Smooth muscle cell of the brain vasculature (primary cell): ENCODE measurements at regions not wholly inside any gene's neighbourhood (a gene's known extent, or its start where the extent isn't known, plus 50 kb on each side); places are given as distances from the start of the nearest gene placed in this dataset.

Source experiments
- DNase-seq: peaks from one replicate; pipeline ENCODE4 v3.0.0-alpha.2; 2012; ENCODE audit warnings: low read depth, low spot score

- DNase-seq = no peak
These were observed 898.9 kb upstream of the MAN1A1 start for GRCh38 chr6:120248451-120248850.

GRCh38 chr6:120237221-120237620 is 887.7 kb upstream of the MAN1A1 start:
- no peak for DNase-seq

GRCh38 chr6:120230008-120230407 is 880.4 kb upstream of the MAN1A1 start:
- DNase-seq = no peak

- DNase-seq = no peak
These were observed 878.7 kb upstream of the MAN1A1 start for GRCh38 chr6:120228297-120228696.

- no peak for DNase-seq
These were observed 869.8 kb upstream of the MAN1A1 start for GRCh38 chr6:120219339-120219738.

- no peak for DNase-seq
These were observed 864.5 kb upstream of the MAN1A1 start for GRCh38 chr6:120214088-120214499.

GRCh38 chr6:120211955-120212792 is 862.6 kb upstream of the MAN1A1 start:
- DNase-seq = no peak

- no peak for DNase-seq
These were observed 853.3 kb upstream of the MAN1A1 start for GRCh38 chr6:120202878-120203277.

- DNase-seq = no peak
These were observed 851.3 kb upstream of the MAN1A1 start for GRCh38 chr6:120200853-120201252.

GRCh38 chr6:120198033-120198432 is 848.5 kb upstream of the MAN1A1 start:
- DNase-seq = no peak

- DNase-seq = no peak
These were observed 836.5 kb upstream of the MAN1A1 start for GRCh38 chr6:120186080-120186479.

GRCh38 chr6:120173250-120173649 is 823.7 kb upstream of the MAN1A1 start:
- DNase-seq = no peak

GRCh38 chr6:120164531-120164930 is 815.0 kb upstream of the MAN1A1 start:
- no peak for DNase-seq

GRCh38 chr6:120157873-120158272 is 808.3 kb upstream of the MAN1A1 start:
- DNase-seq = no peak

- DNase-seq = no peak
These were observed 797.7 kb upstream of the MAN1A1 start for GRCh38 chr6:120147071-120147871.

- DNase-seq = no peak
These were observed 792.0 kb upstream of the MAN1A1 start for GRCh38 chr6:120141601-120142000.

- DNase-seq = no peak
These were observed 787.9 kb upstream of the MAN1A1 start for GRCh38 chr6:120137492-120137891.

- no peak for DNase-seq
These were observed 779.7 kb upstream of the MAN1A1 start for GRCh38 chr6:120129228-120129627.

- DNase-seq = no peak
These were observed 772.8 kb upstream of the MAN1A1 start for GRCh38 chr6:120122401-120122800.

- no peak for DNase-seq
These were observed 766.8 kb upstream of the MAN1A1 start for GRCh38 chr6:120116343-120116742.

GRCh38 chr6:120112980-120113379 is 763.4 kb upstream of the MAN1A1 start:
- DNase-seq = no peak

GRCh38 chr6:120111001-120111400 is 761.4 kb upstream of the MAN1A1 start:
- DNase-seq = no peak
